ES-I3 (cell line): ENCODE measurements at regions not wholly inside any gene's neighbourhood (a gene's known extent, or its start where the extent isn't known, plus 50 kb on each side); places are given as distances from the start of the nearest gene placed in this dataset.

ENCODE experiments used
- H3K36me3 ChIP-seq: 2 replicates; pipeline ENCODE4 v1.6.1; 2013; ENCODE audit warnings: mild to moderate bottlenecking, low read length, control low read depth, moderate library complexity; ENCODE audit not compliant: insufficient read depth
- H3K4me1 ChIP-seq: 2 replicates; pipeline ENCODE4 v1.6.1; 2013; ENCODE audit warnings: mild to moderate bottlenecking, control low read depth, low read length; ENCODE audit not compliant: insufficient read depth
- H3K9ac ChIP-seq: 2 replicates; pipeline ENCODE4 v1.6.1; 2013; ENCODE audit warnings: low read depth, mild to moderate bottlenecking, low read length, moderate library complexity
- H3K9me3 ChIP-seq: 2 replicates; pipeline ENCODE4 v1.6.1; 2013; ENCODE audit warnings: mild to moderate bottlenecking, low read length, moderate library complexity; ENCODE audit not compliant: control insufficient read depth, insufficient read depth

GRCh38 chr6:140586426-140587061 lies 1212.1 kb upstream of the CITED2 start:
- Histone ChIP-seq H3K9ac (no peak overlapping the region), H3K9me3 (no peaks in the 10 kb centered on the region; the same call in 1 of the 2 replicates), H3K4me1 (no peaks in the 10 kb centered on the region), H3K36me3 (no peaks in the 10 kb centered on the region)

- no peaks in the 10 kb centered on the region for H3K4me1 ChIP-seq
- H3K9me3 ChIP-seq: no peaks in the 10 kb centered on the region
- H3K9ac ChIP-seq: no peak overlapping the region
- H3K36me3 ChIP-seq: no peaks in the 10 kb centered on the region
Observed at GRCh38 chr6:140581601-140582000, 1207.2 kb upstream of the CITED2 start.

- Histone ChIP-seq H3K4me1 (no peaks in the 10 kb centered on the region), H3K9ac (no peak overlapping the region), H3K9me3 (no peaks in the 10 kb centered on the region), H3K36me3 (no peaks in the 10 kb centered on the region)
Observed at GRCh38 chr6:140579918-140580317, 1205.5 kb upstream of the CITED2 start.

GRCh38 chr6:140576004-140576555 lies 1201.6 kb upstream of the CITED2 start:
- H3K9ac ChIP-seq: no peak overlapping the region
- no peaks in the 10 kb centered on the region for H3K36me3 ChIP-seq
- H3K9me3 ChIP-seq: no peaks in the 10 kb centered on the region
- H3K4me1 ChIP-seq: peaks cover 9% of the 10 kb centered on the region; the same call in 1 of the 2 replicates

- Histone ChIP-seq H3K9ac (no peak overlapping the region), H3K9me3 (no peaks in the 10 kb centered on the region), H3K4me1 (peaks cover 9% of the 10 kb centered on the region; the same call in 1 of the 2 replicates), H3K36me3 (no peaks in the 10 kb centered on the region)
Observed at GRCh38 chr6:140572867-140573266, 1198.4 kb upstream of the CITED2 start.

- Histone ChIP-seq H3K9ac (no peak overlapping the region), H3K4me1 (peaks cover 9% of the 10 kb centered on the region; the same call in 1 of the 2 replicates), H3K36me3 (no peaks in the 10 kb centered on the region), H3K9me3 (no peaks in the 10 kb centered on the region)
Observed at GRCh38 chr6:140572129-140572528, 1197.7 kb upstream of the CITED2 start.

- Histone ChIP-seq H3K36me3 (no peaks in the 10 kb centered on the region), H3K4me1 (peaks cover 9% of the 10 kb centered on the region; the same call in 1 of the 2 replicates), H3K9ac (no peak overlapping the region), H3K9me3 (no peaks in the 10 kb centered on the region)
Observed at GRCh38 chr6:140571145-140571544, 1196.7 kb upstream of the CITED2 start.

GRCh38 chr6:140567466-140567865 lies 1193.0 kb upstream of the CITED2 start:
- H3K36me3 ChIP-seq: no peaks in the 10 kb centered on the region
- no peaks in the 10 kb centered on the region for H3K9me3 ChIP-seq
- no peak overlapping the region for H3K9ac ChIP-seq
- peaks cover 6% of the 10 kb centered on the region; the same call in 1 of the 2 replicates for H3K4me1 ChIP-seq

- Histone ChIP-seq H3K9ac (no peak overlapping the region), H3K36me3 (no peaks in the 10 kb centered on the region), H3K4me1 (no peaks in the 10 kb centered on the region), H3K9me3 (no peaks in the 10 kb centered on the region)
Observed at GRCh38 chr6:140566781-140567277, 1192.4 kb upstream of the CITED2 start.

GRCh38 chr6:140563728-140564127 lies 1189.3 kb upstream of the CITED2 start:
- Histone ChIP-seq H3K9me3 (no peaks in the 10 kb centered on the region), H3K9ac (no peak overlapping the region), H3K4me1 (no peaks in the 10 kb centered on the region), H3K36me3 (no peaks in the 10 kb centered on the region)

GRCh38 chr6:140561701-140562100 lies 1187.3 kb upstream of the CITED2 start:
- no peak overlapping the region for H3K9ac ChIP-seq
- no peaks in the 10 kb centered on the region for H3K9me3 ChIP-seq
- H3K4me1 ChIP-seq: no peaks in the 10 kb centered on the region
- H3K36me3 ChIP-seq: no peaks in the 10 kb centered on the region

- no peaks in the 10 kb centered on the region for H3K36me3 ChIP-seq
- H3K4me1 ChIP-seq: no peaks in the 10 kb centered on the region
- H3K9me3 ChIP-seq: no peaks in the 10 kb centered on the region
- no peak overlapping the region for H3K9ac ChIP-seq
Observed at GRCh38 chr6:140560671-140561070, 1186.2 kb upstream of the CITED2 start.

- H3K36me3 ChIP-seq: no peaks in the 10 kb centered on the region
- no peaks in the 10 kb centered on the region for H3K9me3 ChIP-seq
- no peak overlapping the region for H3K9ac ChIP-seq
- no peaks in the 10 kb centered on the region for H3K4me1 ChIP-seq
Observed at GRCh38 chr6:140559458-140559857, 1185.0 kb upstream of the CITED2 start.

- no peaks in the 10 kb centered on the region for H3K4me1 ChIP-seq
- no peaks in the 10 kb centered on the region; the same call in 1 of the 2 replicates for H3K36me3 ChIP-seq
- no peaks in the 10 kb centered on the region; the same call in none of the 2 replicates for H3K9me3 ChIP-seq
- no peak overlapping the region for H3K9ac ChIP-seq
Observed at GRCh38 chr6:140554421-140554820, 1180.0 kb upstream of the CITED2 start.

- H3K36me3 ChIP-seq: no peaks in the 10 kb centered on the region; the same call in 1 of the 2 replicates
- no peaks in the 10 kb centered on the region for H3K4me1 ChIP-seq
- no peaks in the 10 kb centered on the region; the same call in 1 of the 2 replicates for H3K9me3 ChIP-seq
- no peak overlapping the region for H3K9ac ChIP-seq
Observed at GRCh38 chr6:140548366-140548765, 1173.9 kb upstream of the CITED2 start.
